Osteoblast (primary cell): ENCODE measurements at regions not wholly inside any gene's neighbourhood (a gene's known extent, or its start where the extent isn't known, plus 50 kb on each side); places are given as distances from the start of the nearest gene placed in this dataset.

Experiments used
- DNase-seq: peaks from one replicate; pipeline ENCODE4 v3.0.0; 2011; ENCODE audit warnings: low spot score, mixed read lengths; ENCODE audit not compliant: insufficient read length; ENCODE audit errors: missing footprints
- H2AFZ ChIP-seq: 2 replicates; pipeline ENCODE4 v1.6.0; 2011; ENCODE audit warnings: mild to moderate bottlenecking, low read length
- H3K27ac ChIP-seq: 2 replicates; pipeline ENCODE4 v1.5.1; 2011; ENCODE audit warnings: mild to moderate bottlenecking, low read depth, low read length, moderate library complexity
- H3K27me3 ChIP-seq: 2 replicates; pipeline ENCODE4 v1.6.0; 2012; ENCODE audit warnings: mild to moderate bottlenecking, control low read depth, inconsistent platforms, low read length, moderate library complexity; ENCODE audit not compliant: insufficient read depth
- H3K36me3 ChIP-seq: 2 replicates; pipeline ENCODE4 v1.5.1; 2011; ENCODE audit warnings: mild to moderate bottlenecking, low read length, control low read depth, moderate library complexity; ENCODE audit not compliant: insufficient read depth
- H3K4me1 ChIP-seq: 2 replicates; pipeline ENCODE4 v1.5.1; 2011; ENCODE audit warnings: mild to moderate bottlenecking, low read length, control low read depth, moderate library complexity; ENCODE audit not compliant: insufficient read depth
- H3K4me2 ChIP-seq: 2 replicates; pipeline ENCODE4 v1.6.0; 2011; ENCODE audit warnings: mild to moderate bottlenecking, low read length; ENCODE audit not compliant: insufficient read depth
- H3K4me3 ChIP-seq: fragments of 200-600 bp; sonication (generic); 3 replicates; pipeline ENCODE4 v1.5.1; 2012; ENCODE audit warnings: mild to moderate bottlenecking, low read length, inconsistent platforms; ENCODE audit not compliant: insufficient read depth
- H3K79me2 ChIP-seq: 2 replicates; pipeline ENCODE4 v1.6.0; 2012; ENCODE audit warnings: mild to moderate bottlenecking, low read length, control low read depth, inconsistent platforms; ENCODE audit not compliant: insufficient read depth
- H3K9me3 ChIP-seq: 2 replicates; pipeline ENCODE4 v1.5.1; 2011; ENCODE audit warnings: low read depth, low read length, control low read depth
- H4K20me1 ChIP-seq: 2 replicates; pipeline ENCODE4 v1.6.0; 2012; ENCODE audit warnings: mild to moderate bottlenecking, low read length, control low read depth; ENCODE audit not compliant: insufficient read depth
- TF ChIP-seq, protein P1 (sequence below): IDR thresholded peaks from 2 replicates; pipeline ENCODE4 v1.5.1; 2011; ENCODE audit warnings: mild to moderate bottlenecking, low read depth, low read length, moderate library complexity; ENCODE audit errors: extremely low read depth

DNA sequence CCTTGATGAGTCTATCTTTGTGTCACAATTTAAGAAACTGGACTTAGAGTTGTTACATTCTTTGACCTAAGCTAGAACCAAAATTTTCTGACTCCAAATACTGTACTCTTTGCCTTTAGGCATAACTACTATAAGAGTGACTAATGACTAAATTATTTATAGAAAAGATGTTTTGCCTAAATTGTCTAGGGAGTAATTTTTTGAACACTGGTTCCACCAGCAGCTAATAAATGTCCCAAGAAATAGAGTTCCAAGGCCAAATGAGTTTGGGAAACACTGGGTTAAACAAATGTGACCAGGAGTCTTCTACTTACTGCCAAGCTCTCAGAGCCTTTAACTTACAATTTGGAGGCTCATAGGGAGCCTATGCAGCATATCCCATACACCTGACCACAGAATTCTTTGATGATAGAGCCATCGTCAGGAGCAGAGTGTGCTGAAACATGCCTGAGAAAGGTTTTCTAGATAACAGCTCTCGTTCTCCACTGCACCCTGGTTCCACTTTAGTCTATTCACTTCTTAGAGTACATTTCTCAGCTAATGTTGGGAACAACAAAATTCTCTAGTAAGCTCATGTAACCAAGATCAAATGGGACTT, 215.9 kb upstream of the HMGA2 start:
- Histone ChIP-seq H4K20me1 (no peaks in the 10 kb centered on the region), H2AFZ (no peak overlapping the region), H3K27me3 (no peaks in the 10 kb centered on the region), H3K36me3 (peaks cover 22% of the 10 kb centered on the region), H3K79me2 (peaks cover 25% of the 10 kb centered on the region), H3K27ac (peak overlapping the region; percentile 99), H3K4me2 (no peak overlapping the region), H3K4me1 (peaks cover 87% of the 10 kb centered on the region), H3K9me3 (no peaks in the 10 kb centered on the region), H3K4me3 (no peak overlapping the region)
- TF ChIP-seq, protein P1, sequence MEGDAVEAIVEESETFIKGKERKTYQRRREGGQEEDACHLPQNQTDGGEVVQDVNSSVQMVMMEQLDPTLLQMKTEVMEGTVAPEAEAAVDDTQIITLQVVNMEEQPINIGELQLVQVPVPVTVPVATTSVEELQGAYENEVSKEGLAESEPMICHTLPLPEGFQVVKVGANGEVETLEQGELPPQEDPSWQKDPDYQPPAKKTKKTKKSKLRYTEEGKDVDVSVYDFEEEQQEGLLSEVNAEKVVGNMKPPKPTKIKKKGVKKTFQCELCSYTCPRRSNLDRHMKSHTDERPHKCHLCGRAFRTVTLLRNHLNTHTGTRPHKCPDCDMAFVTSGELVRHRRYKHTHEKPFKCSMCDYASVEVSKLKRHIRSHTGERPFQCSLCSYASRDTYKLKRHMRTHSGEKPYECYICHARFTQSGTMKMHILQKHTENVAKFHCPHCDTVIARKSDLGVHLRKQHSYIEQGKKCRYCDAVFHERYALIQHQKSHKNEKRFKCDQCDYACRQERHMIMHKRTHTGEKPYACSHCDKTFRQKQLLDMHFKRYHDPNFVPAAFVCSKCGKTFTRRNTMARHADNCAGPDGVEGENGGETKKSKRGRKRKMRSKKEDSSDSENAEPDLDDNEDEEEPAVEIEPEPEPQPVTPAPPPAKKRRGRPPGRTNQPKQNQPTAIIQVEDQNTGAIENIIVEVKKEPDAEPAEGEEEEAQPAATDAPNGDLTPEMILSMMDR = no peak
- no peak for DNase-seq

- peaks cover 25% of the 10 kb centered on the region for H3K79me2 ChIP-seq
- peak; percentile 85 for DNase-seq
- H3K9me3 ChIP-seq = no peaks in the 10 kb centered on the region
- no peaks in the 10 kb centered on the region for H4K20me1 ChIP-seq
- peak overlapping the region; percentile 25 for H3K4me2 ChIP-seq
- no peaks in the 10 kb centered on the region for H3K27me3 ChIP-seq
- peak overlapping the region; percentile 99 for H3K27ac ChIP-seq
- H3K4me1 ChIP-seq = peaks cover 90% of the 10 kb centered on the region
- H3K36me3 ChIP-seq = peaks cover 22% of the 10 kb centered on the region
- TF ChIP-seq, protein P1 = peak; percentile 51
- H3K4me3 ChIP-seq = no peak overlapping the region
- H2AFZ ChIP-seq = no peak overlapping the region
These were observed 214.9 kb upstream of the HMGA2 start for GRCh38 chr12:65609359-65609771.

DNA sequence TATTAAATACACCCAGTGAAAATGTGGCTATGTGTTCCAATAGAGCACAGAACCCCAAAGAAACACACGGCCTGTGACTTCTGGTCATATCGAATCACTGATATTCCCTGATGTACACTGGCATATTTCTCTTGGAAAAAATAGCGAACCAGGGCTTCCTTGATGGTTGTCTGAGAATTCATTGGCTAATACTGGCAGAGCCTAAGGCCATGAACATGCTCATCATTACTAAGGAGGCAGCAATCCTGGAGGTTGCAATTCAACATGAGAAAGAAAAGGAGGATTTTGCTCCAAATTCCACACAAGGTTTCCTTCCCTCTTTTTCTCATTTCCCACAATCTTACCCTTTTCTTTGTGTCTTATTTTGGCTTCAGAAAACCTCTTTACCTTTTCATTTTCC, 212.9 kb upstream of the HMGA2 start:
- peak overlapping the region; percentile 99 for H3K27ac ChIP-seq
- no peaks in the 10 kb centered on the region for H4K20me1 ChIP-seq
- H3K79me2 ChIP-seq = peaks cover 11% of the 10 kb centered on the region
- H3K4me3 ChIP-seq = no peak overlapping the region
- H3K36me3 ChIP-seq = peaks cover 14% of the 10 kb centered on the region
- peaks cover 84% of the 10 kb centered on the region for H3K4me1 ChIP-seq
- H2AFZ ChIP-seq = no peak overlapping the region
- no peaks in the 10 kb centered on the region for H3K9me3 ChIP-seq
- H3K4me2 ChIP-seq = no peak overlapping the region
- H3K27me3 ChIP-seq = no peaks in the 10 kb centered on the region
- TF ChIP-seq, protein P1 = no peak
- DNase-seq = no peak

GRCh38 chr12:65612440-65612839, 211.8 kb upstream of the HMGA2 start:
- Histone ChIP-seq H3K4me3 (peak overlapping the region; percentile 33), H3K36me3 (peaks cover 4% of the 10 kb centered on the region), H3K27me3 (no peaks in the 10 kb centered on the region), H4K20me1 (no peaks in the 10 kb centered on the region), H3K79me2 (peaks cover 9% of the 10 kb centered on the region), H2AFZ (peak overlapping the region; percentile 43), H3K4me1 (peaks cover 78% of the 10 kb centered on the region), H3K27ac (peak overlapping the region; percentile 99), H3K9me3 (no peaks in the 10 kb centered on the region), H3K4me2 (peak overlapping the region; percentile 67)
- TF ChIP-seq, protein P1 = no peak
- no peak for DNase-seq
